Fibroblast of gingiva (primary cell): ENCODE measurements at regions not wholly inside any gene's neighbourhood (a gene's known extent, or its start where the extent isn't known, plus 50 kb on each side); places are given as distances from the start of the nearest gene placed in this dataset.
"Not testable (repeated sequence)": the region's sequence is repeated elsewhere in the genome, so short reads cannot be mapped to it uniquely, and the experiment has no call there.

Experiments used
- DNase-seq: peaks from one replicate; pipeline ENCODE4 v3.0.0-alpha.2; 2011; ENCODE audit warnings: low read depth

GRCh38 chr18:79579807-79580497 is 99.7 kb upstream of the CTDP1 start:
- no peak for DNase-seq

- DNase-seq, result no peak
These were observed 99.0 kb upstream of the CTDP1 start for GRCh38 chr18:79580498-79581171.

GRCh38 chr18:79581406-79581805 is 98.2 kb upstream of the CTDP1 start:
- DNase-seq, result no peak

DNA sequence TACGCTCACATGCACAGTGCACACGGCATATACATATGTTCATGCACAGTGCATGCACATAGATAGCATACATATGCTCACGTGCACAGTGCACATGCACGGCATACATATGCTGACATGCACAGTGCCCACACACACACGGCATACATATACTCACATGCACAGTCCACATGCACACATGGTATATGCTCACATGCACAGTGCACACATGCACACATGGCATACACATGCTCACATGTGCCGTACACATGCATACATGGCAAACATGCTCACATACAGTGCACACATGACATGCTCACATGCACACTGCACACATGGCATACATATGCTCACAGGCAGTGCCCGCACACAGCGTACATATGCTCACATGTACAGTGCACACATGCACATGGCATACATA is 97.7 kb upstream of the CTDP1 start:
- no peak for DNase-seq

DNA sequence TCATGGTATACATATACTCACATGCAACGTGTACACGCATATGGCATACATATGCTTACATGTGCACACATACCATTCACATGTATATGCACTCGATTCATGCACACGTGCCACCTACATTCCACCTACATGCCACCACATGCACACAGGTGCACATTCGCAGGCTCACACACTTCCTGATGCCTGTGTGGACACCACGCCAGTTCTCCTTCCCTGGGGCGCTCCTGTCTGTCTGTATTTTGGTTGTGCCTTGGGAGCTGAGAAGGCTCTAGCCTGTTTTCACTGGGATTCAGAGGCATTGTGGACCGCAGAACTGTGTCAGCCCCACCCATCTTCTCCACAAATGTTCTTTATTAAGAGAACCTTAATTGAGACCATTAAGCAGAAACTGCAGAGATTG is 96.6 kb upstream of the CTDP1 start:
- DNase-seq, result no peak

GRCh38 chr18:79583426-79583825 is 96.2 kb upstream of the CTDP1 start:
- DNase-seq, result no peak

DNA sequence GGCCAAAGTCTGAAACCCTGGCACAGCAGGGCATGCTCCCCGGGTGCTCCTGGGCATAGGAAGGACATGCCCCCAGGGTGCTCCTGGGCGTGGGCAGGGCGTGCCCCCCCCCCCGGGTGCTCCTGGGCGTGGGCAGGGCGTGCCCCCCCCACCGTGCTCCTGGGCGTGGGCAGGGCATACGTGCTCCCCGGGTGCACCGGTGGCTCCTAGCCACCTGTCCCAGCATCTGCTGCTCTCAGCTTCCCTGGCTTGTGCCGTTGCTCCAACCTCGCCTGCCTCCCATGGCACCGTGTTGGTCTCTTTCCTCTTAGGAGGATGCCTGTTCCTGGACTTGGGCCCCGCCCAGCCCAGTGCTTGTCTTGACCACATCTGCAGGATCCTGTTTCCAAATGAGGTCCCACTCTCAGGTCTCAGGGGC is 95.6 kb upstream of the CTDP1 start:
- no peak for DNase-seq

DNA sequence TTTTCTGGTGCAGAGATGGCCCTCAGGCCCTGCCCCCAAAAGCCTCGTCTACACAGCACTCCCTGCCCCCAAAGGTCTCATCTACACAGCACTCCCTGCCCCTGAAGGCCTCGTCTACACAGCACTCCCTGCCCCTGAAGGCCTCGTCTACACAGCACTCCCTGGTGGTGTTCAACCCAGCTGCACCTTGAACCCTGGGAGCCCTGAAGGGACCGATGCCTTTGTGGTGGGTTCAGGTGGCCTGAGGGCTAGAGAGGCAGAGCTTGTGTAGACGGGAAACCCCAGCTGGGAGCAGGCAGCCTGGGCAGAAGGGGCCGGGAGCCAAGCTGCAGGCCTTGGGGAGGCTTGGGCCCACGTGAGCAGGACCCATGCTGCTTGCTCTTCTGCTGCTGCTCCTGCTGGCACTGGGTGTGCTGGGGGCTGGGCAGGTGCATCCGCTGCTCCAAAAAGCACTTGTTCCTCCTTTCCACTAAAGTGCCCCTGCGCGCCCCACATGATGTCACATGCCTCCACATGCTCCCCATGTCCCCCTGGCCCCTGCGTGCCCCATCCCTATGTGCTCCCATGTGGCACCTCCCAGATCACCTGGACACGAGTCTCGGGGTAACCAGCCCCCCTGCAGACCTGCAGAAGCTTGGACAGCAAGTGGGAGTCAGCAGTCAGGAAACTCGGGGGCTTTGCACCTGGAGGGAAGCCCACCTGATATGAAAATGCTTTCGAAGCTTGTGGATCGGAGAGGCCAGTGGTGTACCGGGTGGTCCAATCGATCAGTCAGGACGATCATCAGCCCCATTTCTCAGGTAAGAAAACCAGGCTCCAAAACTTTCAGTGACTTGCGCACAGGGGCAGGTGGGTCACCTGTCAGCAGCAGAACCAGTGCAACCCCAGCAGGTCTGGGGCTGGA is 94.9 kb upstream of the CTDP1 start:
- no peak for DNase-seq

- DNase-seq, result no peak
These were observed 93.9 kb upstream of the CTDP1 start for GRCh38 chr18:79585395-79586370.

DNA sequence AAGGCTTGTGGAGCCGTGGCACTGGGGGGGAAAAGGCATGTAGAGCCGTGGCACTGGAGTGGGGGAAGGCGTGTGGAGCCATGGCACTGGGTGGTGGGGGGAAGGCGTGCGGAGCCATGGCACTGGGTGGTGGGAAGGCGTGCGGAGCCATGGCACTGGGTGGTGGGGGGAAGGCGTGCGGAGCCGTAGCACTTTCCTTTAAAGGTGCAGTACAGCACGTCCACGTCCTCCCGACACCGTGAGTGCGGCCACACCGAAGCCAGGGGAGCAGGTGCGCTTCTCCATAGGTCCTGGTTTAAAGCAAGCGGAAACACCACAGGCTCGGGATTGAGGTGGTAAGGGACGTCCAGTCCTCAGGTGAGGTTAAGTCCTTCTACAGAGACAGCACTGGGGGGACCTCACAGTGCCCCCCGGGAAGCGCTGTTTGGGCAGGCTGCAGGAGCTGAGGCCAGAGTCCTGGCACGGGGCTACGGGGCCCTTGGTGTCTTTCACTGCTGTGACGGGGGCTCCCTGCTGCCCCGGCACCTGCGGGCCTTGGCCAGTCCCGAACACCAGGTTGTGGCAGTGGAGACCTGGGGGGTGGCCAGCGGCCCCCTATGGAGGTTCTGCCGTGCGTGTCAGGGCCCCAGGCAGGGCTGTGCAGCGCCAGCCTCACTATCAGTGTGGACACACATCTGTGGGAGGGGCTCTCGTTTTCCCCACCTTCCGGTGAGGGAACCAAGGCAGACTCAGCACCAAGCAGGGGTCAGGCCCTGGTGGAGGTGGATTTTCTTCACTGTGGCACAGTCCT is 93.0 kb upstream of the CTDP1 start:
- DNase-seq, result no peak

- DNase-seq, result no peak
These were observed 92.3 kb upstream of the CTDP1 start for GRCh38 chr18:79587226-79587741.

DNA sequence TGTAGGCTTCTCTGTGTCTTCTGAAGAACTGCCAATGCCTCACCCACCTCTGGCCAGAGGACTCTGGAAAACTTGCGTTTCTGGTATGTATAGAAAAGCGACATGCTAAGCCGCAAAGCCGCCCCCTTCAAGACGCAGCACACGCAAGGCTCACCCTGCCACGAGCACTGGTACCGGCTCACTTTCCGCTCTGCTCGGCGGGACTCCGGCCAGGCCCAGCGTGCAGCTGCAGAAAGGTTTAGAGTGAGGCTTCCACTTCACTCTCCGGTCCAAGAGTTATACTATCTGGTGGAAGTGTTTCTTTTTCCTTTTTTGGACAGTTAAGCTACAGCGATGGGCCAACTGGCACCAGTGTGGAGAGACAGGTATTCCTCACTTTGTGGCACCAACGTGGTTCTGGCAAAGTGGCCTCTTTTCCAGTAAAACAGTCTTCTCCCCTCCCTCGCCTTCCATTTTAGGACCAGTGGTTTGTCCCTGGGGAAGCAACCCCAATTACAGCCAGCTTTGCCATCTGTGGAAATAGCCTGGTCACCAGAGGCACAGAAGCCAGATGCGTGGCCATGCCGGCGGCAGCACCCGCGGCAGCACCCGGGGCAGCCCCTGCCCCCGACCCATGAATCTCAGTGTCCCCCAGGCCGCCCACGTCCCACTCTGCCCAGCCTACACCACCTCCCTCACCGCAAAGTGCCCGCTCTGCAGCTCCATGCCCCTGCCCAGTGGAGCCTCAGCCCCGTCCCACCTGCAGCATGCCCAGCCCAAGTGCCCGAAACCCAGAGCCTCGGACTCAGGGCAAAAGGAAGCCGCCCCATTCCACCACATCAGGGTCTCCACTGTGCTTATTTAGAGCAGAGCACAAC is 91.6 kb upstream of the CTDP1 start:
- DNase-seq, result no peak

GRCh38 chr18:79588636-79589481 is 90.7 kb upstream of the CTDP1 start:
- DNase-seq, result peak; percentile 90

DNA sequence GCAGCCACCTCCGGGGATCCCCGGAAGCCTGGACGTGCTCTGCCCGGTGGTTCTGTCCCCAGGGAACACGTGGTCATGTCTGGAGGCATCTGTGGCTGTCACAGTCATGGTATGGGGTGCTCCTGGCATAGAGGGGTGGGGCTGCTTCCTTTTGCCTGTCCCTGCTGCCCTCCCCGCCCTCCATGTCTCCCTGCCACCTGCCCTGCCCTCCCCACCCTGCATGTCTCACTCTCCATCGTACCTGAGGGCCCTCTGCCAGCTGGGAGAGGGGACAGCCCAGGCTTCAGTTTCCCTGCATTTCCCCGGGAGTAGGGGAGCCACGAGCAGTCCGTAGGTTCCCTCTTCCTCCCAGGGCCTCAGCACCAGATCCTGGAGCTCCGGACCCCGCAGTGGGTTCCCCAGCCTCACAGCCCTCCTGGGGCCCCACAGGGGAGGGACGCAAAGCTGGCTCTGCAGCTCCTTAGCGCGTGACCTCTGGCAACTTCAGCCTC is 90.0 kb upstream of the CTDP1 start:
- no peak for DNase-seq

GRCh38 chr18:79590191-79591031 is 89.2 kb upstream of the CTDP1 start:
- no peak for DNase-seq

DNA sequence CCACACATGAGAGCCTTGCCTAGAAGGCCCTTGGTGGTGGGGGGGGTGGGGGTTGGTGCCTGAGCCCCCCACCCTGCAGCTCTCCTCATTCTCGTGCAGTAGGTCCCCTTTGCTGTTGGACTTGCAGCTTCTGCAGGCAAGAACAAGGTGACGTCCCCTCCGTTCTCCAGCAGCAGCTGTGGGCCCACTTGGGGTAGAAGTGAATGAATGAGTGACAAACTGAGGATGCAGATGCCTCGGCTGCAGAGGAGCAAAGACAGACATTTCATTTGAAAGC is 88.6 kb upstream of the CTDP1 start:
- no peak for DNase-seq

GRCh38 chr18:79592684-79593083 is 86.9 kb upstream of the CTDP1 start:
- DNase-seq, result not testable (repeated sequence)

- DNase-seq, result no peak
These were observed 83.7 kb upstream of the CTDP1 start for GRCh38 chr18:79595876-79596374.
